Activated CD8-positive, alpha-beta T cell treated with anti-CD3 and anti-CD28 coated beads for 36 hours (primary cell): ENCODE measurements at regions not wholly inside any gene's neighbourhood (a gene's known extent, or its start where the extent isn't known, plus 50 kb on each side); places are given as distances from the start of the nearest gene placed in this dataset.

Experiments
- ATAC-seq: fragments of 200-7000 bp; cut with Tn5 transposase; one replicate; pipeline ENCODE4 v1.10.0; 2021; ENCODE audit warnings: mild to moderate bottlenecking, moderate library complexity
- CTCF ChIA-PET: fragments of 350-600 bp; sonication (Branson Sonifier 250); formaldehyde crosslinking; loops from one replicate; lab custom pipeline; 2021; ENCODE audit warnings: antibody characterized with exemption; lab: Charles Lee
- POLR2A ChIA-PET: fragments of 350-600 bp; sonication (Branson Sonifier 250); formaldehyde crosslinking; loops from one replicate; lab custom pipeline; 2021; ENCODE audit warnings: antibody characterized with exemption; lab: Charles Lee
- DNase-seq: peaks from one replicate; pipeline ENCODE4 v3.0.0-alpha.2; 2020
- H3K27ac Mint-ChIP-seq: one replicate; pipeline ENCODE4 v1.8.0; 2021; ENCODE audit warnings: mild to moderate bottlenecking, mixed read lengths
- H3K27me3 Mint-ChIP-seq: one replicate; pipeline ENCODE4 v1.8.0; 2021; ENCODE audit warnings: mixed read lengths
- H3K36me3 Mint-ChIP-seq: one replicate; pipeline ENCODE4 v1.8.0; 2021; ENCODE audit warnings: low read depth, mixed read lengths
- H3K4me1 Mint-ChIP-seq: one replicate; pipeline ENCODE4 v1.8.0; 2021; ENCODE audit warnings: low read depth, mixed read lengths
- H3K4me3 Mint-ChIP-seq: one replicate; pipeline ENCODE4 v1.8.0; 2021; ENCODE audit warnings: mild to moderate bottlenecking, moderate library complexity, mixed read lengths
- H3K9me3 Mint-ChIP-seq: one replicate; pipeline ENCODE4 v1.8.0; 2021; ENCODE audit warnings: mixed read lengths
- CTCF ChIP-seq: fragments of 200-600 bp; IDR thresholded peaks from one replicate; pipeline ENCODE4 v1.8.0; 2022; ENCODE audit warnings: antibody characterized with exemption, mild to moderate bottlenecking
- intact Hi-C: fragments of 100-400 bp; cut with micrococcal nuclease; formaldehyde crosslinking; loops from one replicate; pipeline ENCODE4 v1.10.0; 2022

GRCh38 chr6:40714576-40715564, 127.7 kb upstream of the LRFN2 start:
- no peaks in the 10 kb centered on the region for H3K36me3 Mint-ChIP-seq
- H3K9me3 Mint-ChIP-seq = no peaks in the 10 kb centered on the region
- intact Hi-C loops = no loop called here
- H3K27ac Mint-ChIP-seq = no peak overlapping the region
- POLR2A ChIA-PET = no interaction called here
- H3K27me3 Mint-ChIP-seq = peaks cover 4% of the 10 kb centered on the region
- H3K4me1 Mint-ChIP-seq = peaks cover 5% of the 10 kb centered on the region
- ATAC-seq = no peak
- DNase-seq = no peak
- no peak for TF ChIP-seq CTCF
- no peak overlapping the region for H3K4me3 Mint-ChIP-seq
- CTCF ChIA-PET = no interaction called here

- CTCF ChIA-PET = no interaction called here
- no peaks in the 10 kb centered on the region for H3K4me1 Mint-ChIP-seq
Measured at GRCh38 chr6:40714143-40714542, 127.0 kb upstream of the LRFN2 start.

DNA sequence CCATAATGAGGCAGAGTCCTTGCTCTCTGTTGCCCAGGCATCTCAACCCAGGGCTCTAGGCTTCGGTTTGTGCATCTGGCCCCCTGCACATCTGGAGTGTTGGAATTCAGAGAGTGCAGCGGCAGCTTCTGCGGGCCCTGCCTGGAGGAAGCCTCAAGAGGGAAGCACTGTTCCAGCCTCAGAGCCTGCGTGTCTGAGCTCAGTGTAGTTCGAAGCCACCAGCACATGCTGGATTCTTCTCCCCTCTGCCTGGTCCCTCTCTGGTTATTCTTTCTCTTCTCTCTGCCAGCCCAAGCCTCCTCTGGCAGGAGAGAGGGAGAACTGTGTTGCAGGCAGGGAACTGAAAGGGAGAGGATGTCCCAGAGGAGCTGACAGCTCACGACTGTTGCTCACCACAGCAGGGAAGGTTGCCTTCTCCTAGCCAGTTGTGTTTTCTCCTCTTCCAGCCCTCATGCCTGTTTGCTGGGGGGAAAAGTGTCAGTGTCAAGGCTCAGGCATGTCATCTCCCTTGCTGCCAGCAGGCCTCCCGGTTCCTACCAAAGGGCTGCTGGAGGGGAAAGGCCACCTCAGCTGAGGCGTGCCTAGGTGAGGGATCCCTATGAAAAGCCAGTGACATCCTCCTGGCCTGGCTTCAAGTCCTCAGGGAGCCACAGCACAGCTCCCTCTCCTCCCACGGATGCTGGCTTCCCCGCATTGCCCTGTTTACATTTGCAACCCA, 126.0 kb upstream of the LRFN2 start:
- ChIA-PET CTCF (no interaction called here), POLR2A (no interaction called here)
- peaks cover 4% of the 10 kb centered on the region for H3K27me3 Mint-ChIP-seq
- no peak for TF ChIP-seq CTCF
- H3K27ac Mint-ChIP-seq = no peak overlapping the region
- no peak overlapping the region for H3K4me3 Mint-ChIP-seq
- DNase-seq (no peak), ATAC-seq (no peak)
- intact Hi-C loops = no loop called here
- H3K36me3 Mint-ChIP-seq = no peaks in the 10 kb centered on the region
- H3K9me3 Mint-ChIP-seq = no peaks in the 10 kb centered on the region
- H3K4me1 Mint-ChIP-seq = no peaks in the 10 kb centered on the region

More at GRCh38 chr6:40714143-40714542, 127.0 kb upstream of the LRFN2 start:
- H3K9me3 Mint-ChIP-seq = no peaks in the 10 kb centered on the region
- peaks cover 4% of the 10 kb centered on the region for H3K27me3 Mint-ChIP-seq
- intact Hi-C loops = no loop called here
- ATAC-seq (no peak), DNase-seq (no peak)
- no peak overlapping the region for H3K4me3 Mint-ChIP-seq
- H3K36me3 Mint-ChIP-seq = no peaks in the 10 kb centered on the region
- TF ChIP-seq CTCF = no peak
- no peak overlapping the region for H3K27ac Mint-ChIP-seq
- POLR2A ChIA-PET = no interaction called here

DNA sequence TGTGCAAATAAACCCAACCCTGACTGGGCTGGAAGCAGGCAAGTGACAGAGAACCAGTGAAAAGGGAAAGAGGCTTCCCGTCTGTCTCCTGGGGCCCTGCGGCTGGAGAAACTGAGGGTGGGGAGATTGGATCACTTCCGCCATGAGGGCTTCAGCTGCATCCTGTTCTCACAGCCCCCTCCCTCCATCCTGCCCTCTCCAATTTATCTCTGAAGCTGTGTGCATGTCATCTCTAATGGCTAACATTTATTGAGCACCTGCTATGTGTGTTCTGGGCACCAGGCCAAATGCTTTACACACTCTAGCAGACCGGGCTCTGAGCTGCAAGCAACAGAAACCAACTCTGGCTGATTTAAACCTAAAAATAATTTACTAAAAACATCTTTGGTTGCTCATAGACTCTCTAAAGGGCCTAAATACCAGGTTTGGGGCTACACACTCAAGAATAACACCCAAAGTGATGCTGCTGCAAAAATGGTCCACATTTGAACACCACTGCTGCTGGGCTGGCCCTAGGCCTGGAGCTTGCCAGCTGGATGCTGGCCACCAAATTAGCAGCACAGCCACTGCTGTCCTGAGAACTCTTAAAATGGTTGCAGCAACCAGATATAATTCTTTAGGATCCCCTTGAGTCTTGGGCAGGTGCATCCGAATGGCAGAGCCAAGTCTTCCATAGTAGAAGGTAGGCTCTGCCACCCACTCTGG, 123.6 kb upstream of the LRFN2 start:
- CTCF ChIA-PET = no interaction called here
- no peaks in the 10 kb centered on the region for H3K4me1 Mint-ChIP-seq
- no peaks in the 10 kb centered on the region for H3K9me3 Mint-ChIP-seq
- no peaks in the 10 kb centered on the region for H3K36me3 Mint-ChIP-seq
- peaks cover 3% of the 10 kb centered on the region for H3K27me3 Mint-ChIP-seq
- DNase-seq = no peak
- POLR2A ChIA-PET = no interaction called here
- no peak for ATAC-seq
- intact Hi-C loops = no loop called here
- no peak for TF ChIP-seq CTCF
- no peak overlapping the region for H3K27ac Mint-ChIP-seq
- H3K4me3 Mint-ChIP-seq = no peak overlapping the region
